Erythroblast (primary cell): ENCODE measurements at regions not wholly inside any gene's neighbourhood (a gene's known extent, or its start where the extent isn't known, plus 50 kb on each side); places are given as distances from the start of the nearest gene placed in this dataset.
"Not testable (repeated sequence)": the region's sequence is repeated elsewhere in the genome, so short reads cannot be mapped to it uniquely, and the experiment has no call there.

Experiments used
- GATA1 ChIP-seq: IDR thresholded peaks from 2 replicates; pipeline ENCODE4 v1.6.1; 2011; ENCODE audit warnings: low read depth, mild to moderate bottlenecking, control low read depth, low read length, moderate library complexity
- POLR2A ChIP-seq: IDR thresholded peaks from 2 replicates; pipeline ENCODE4 v1.6.1; 2011; ENCODE audit warnings: mild to moderate bottlenecking, low read length

DNA sequence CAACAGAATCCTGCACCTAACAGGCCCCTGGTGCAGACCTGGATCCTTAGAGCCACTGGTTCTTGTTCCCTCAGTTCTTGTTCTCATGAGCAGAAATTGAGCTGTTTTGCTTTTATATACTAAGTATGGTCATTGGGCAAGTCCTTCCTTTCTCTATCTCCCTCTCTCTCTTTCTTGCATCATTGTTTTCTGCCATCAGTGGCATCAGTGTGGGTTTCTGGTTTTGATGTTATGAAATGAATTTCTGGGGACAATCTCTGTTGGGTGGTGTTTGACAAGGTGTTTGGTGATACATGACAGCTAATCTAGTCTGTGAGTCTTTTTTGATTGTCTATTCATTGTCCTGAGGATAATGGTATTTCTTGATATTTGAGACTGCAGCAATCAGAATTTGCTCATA is 168.0 kb upstream of the NOTCH2NLA start:
- TF ChIP-seq POLR2A, GATA1: not testable (repeated sequence)
